HL-60/S4 treated with phorbol 12-myristate 13-acetate at 8.2 ng/mL for 4 days and 3 days (cell line): ENCODE measurements at regions not wholly inside any gene's neighbourhood (a gene's known extent, or its start where the extent isn't known, plus 50 kb on each side); places are given as distances from the start of the nearest gene placed in this dataset.

Experiments
- in situ Hi-C: fragments of 300-500 bp; cut with MboI; formaldehyde crosslinking; loops from 2 replicates; pipeline ENCODE4 v1.15.0; 2022; ENCODE audit warnings: low sequenced_read_pairs

- in situ Hi-C loops = no loop called here
Observed at GRCh38 chr6:113308266-113308665, 548.9 kb upstream of the MARCKS start.

GRCh38 chr6:113313841-113314240 lies 543.3 kb upstream of the MARCKS start:
- in situ Hi-C loops = no loop called here

GRCh38 chr6:113315165-113315564 lies 542.0 kb upstream of the MARCKS start:
- in situ Hi-C loops = no loop called here

- in situ Hi-C loops = no loop called here
Observed at GRCh38 chr6:113315879-113316278, 541.3 kb upstream of the MARCKS start.

- in situ Hi-C loops = no loop called here
Observed at GRCh38 chr6:113317442-113317841, 539.7 kb upstream of the MARCKS start.

GRCh38 chr6:113317891-113318574 lies 539.1 kb upstream of the MARCKS start:
- in situ Hi-C loops = no loop called here

GRCh38 chr6:113318575-113318917 lies 538.6 kb upstream of the MARCKS start:
- in situ Hi-C loops = no loop called here

GRCh38 chr6:113320653-113321052 lies 536.5 kb upstream of the MARCKS start:
- in situ Hi-C loops = no loop called here

- in situ Hi-C loops = no loop called here
Observed at GRCh38 chr6:113326781-113327180, 530.4 kb upstream of the MARCKS start.

- in situ Hi-C loops = no loop called here
Observed at GRCh38 chr6:113328886-113329381, 528.2 kb upstream of the MARCKS start.

- in situ Hi-C loops = no loop called here
Observed at GRCh38 chr6:113329942-113330635, 527.1 kb upstream of the MARCKS start.

- in situ Hi-C loops = no loop called here
Observed at GRCh38 chr6:113330636-113330946, 526.6 kb upstream of the MARCKS start.

GRCh38 chr6:113331021-113331420 lies 526.1 kb upstream of the MARCKS start:
- in situ Hi-C loops = no loop called here

GRCh38 chr6:113338644-113339043 lies 518.5 kb upstream of the MARCKS start:
- in situ Hi-C loops = no loop called here

- in situ Hi-C loops = no loop called here
Observed at GRCh38 chr6:113339209-113339608, 517.9 kb upstream of the MARCKS start.

GRCh38 chr6:113340371-113340770 lies 516.8 kb upstream of the MARCKS start:
- in situ Hi-C loops = no loop called here

- in situ Hi-C loops = no loop called here
Observed at GRCh38 chr6:113343940-113344339, 513.2 kb upstream of the MARCKS start.

GRCh38 chr6:113344969-113345368 lies 512.2 kb upstream of the MARCKS start:
- in situ Hi-C loops = no loop called here

GRCh38 chr6:113347436-113347835 lies 509.7 kb upstream of the MARCKS start:
- in situ Hi-C loops = no loop called here

GRCh38 chr6:113350461-113350860 lies 506.7 kb upstream of the MARCKS start:
- in situ Hi-C loops = no loop called here

GRCh38 chr6:113351173-113351834 lies 505.8 kb upstream of the MARCKS start:
- in situ Hi-C loops = no loop called here
